Prostate gland (tissue), 1 donor: ENCODE measurements at regions not wholly inside any gene's neighbourhood (a gene's known extent, or its start where the extent isn't known, plus 50 kb on each side); places are given as distances from the start of the nearest gene placed in this dataset.

Source experiments
- POLR2A ChIP-seq: fragments of 450-650 bp; IDR thresholded peaks from one replicate; pipeline ENCODE4 v1.6.1; 2016; ENCODE audit warnings: antibody characterized with exemption, mild to moderate bottlenecking
- POLR2AphosphoS5 ChIP-seq: sonication (generic); formaldehyde crosslinking; IDR thresholded peaks from one replicate; pipeline ENCODE4 v1.6.1; 2017; ENCODE audit warnings: antibody characterized with exemption

- TF ChIP-seq POLR2AphosphoS5 (no peak), POLR2A (no peak)
Observed at GRCh38 chr16:66261826-66262225, 104.7 kb upstream of the CDH5 start.
